ENCODE measurements at regions not wholly inside any gene's neighbourhood (a gene's known extent, or its start where the extent isn't known, plus 50 kb on each side); places are given as distances from the start of the nearest gene placed in this dataset.

DNA sequence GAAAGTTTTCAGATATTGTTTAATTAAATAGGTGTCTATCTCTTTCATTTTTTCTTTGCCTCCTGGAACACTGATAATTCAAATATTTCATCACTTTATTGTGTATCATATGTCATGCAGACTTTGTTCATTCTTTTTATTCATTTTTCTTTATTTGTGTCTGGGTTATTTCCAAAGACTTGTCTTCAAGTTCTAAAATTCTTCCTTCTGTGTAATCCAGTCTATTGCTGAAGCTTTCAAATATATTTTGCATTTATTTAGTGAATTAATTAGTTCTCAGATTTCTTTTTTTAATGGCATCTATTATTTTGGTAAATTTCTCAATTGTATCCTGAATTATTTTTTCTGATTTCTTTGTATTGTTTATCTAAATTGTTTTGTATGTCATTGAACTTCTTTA lies 70.1 kb downstream of the ZNF330 start:
- H3K9ac ChIP-seq (ENCODE audit: insufficient read length), result no peak overlapping the region
- no peak for TF ChIP-seq FOXP2 (optimal IDR thresholded peaks at IDR 0.05; ENCODE audit: control extremely low read depth, extremely low read length, insufficient read depth)
- no peak for TF ChIP-seq POLR2AphosphoS5 (IDR thresholded peaks at IDR 0.05; ENCODE audit: borderline replicate concordance, low read depth, low read length)
- TF ChIP-seq EZH2 (IDR thresholded peaks at IDR 0.05), result no peak
- H3K36me3 ChIP-seq (ENCODE audit: insufficient read depth, low read length), result no peaks in the 10 kb centered on the region
- H3K4me3 ChIP-seq, result no peak overlapping the region
- no peak for DNase-seq (ENCODE audit: low read depth, low spot score)
- H3K27ac ChIP-seq, result no peak overlapping the region
- no peaks in the 10 kb centered on the region for H3K9me3 ChIP-seq (ENCODE audit: low read depth, low read length)

GRCh38 chr4:141294306-141294705 lies 73.6 kb downstream of the ZNF330 start:
- TF ChIP-seq FOXP2 (optimal IDR thresholded peaks at IDR 0.05; ENCODE audit: control extremely low read depth, extremely low read length, insufficient read depth) (no peak), EZH2 (IDR thresholded peaks at IDR 0.05) (no peak), POLR2AphosphoS5 (IDR thresholded peaks at IDR 0.05; ENCODE audit: borderline replicate concordance, low read depth, low read length) (no peak)
- H3K9me3 ChIP-seq (ENCODE audit: low read depth, low read length), result no peaks in the 10 kb centered on the region
- no peak for DNase-seq (ENCODE audit: low read depth, low spot score)
- no peak overlapping the region for H3K9ac ChIP-seq (ENCODE audit: insufficient read length)
- no peaks in the 10 kb centered on the region for H3K36me3 ChIP-seq (ENCODE audit: insufficient read depth, low read length)
- no peak overlapping the region for H3K27ac ChIP-seq
- no peak overlapping the region for H3K4me3 ChIP-seq

- Histone ChIP-seq H3K9ac (ENCODE audit: insufficient read length) (no peak overlapping the region), H3K27ac (no peak overlapping the region), H3K4me3 (no peak overlapping the region), H3K9me3 (ENCODE audit: low read depth, low read length) (no peaks in the 10 kb centered on the region), H3K36me3 (ENCODE audit: insufficient read depth, low read length) (no peaks in the 10 kb centered on the region)
- TF ChIP-seq EZH2 (IDR thresholded peaks at IDR 0.05) (no peak), FOXP2 (optimal IDR thresholded peaks at IDR 0.05; ENCODE audit: control extremely low read depth, extremely low read length, insufficient read depth) (no peak), POLR2AphosphoS5 (IDR thresholded peaks at IDR 0.05; ENCODE audit: borderline replicate concordance, low read depth, low read length) (no peak)
- no peak for DNase-seq (ENCODE audit: low read depth, low spot score)
Observed at GRCh38 chr4:141301216-141301615, 80.5 kb downstream of the ZNF330 start.

DNA sequence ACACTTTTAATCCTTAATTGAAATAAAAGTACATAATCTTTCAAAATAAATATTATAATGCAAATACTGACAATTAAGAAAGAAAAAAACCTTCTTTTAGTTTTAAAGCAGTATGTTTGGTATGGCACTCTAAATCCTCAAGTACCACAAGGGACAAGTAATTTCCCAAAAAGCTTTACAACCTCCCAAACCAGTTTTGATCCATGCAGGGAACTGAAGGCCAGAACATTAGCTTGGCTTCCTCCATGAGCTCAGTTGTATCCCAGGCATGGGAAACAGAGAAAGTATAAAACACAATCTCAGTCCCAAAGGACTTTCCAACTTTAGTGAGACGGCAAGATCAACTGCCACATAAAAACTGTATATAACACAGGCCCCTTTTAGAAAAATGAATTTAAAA lies 82.2 kb downstream of the ZNF330 start:
- Histone ChIP-seq H3K9me3 (ENCODE audit: low read depth, low read length) (no peaks in the 10 kb centered on the region), H3K9ac (ENCODE audit: insufficient read length) (no peak overlapping the region), H3K36me3 (ENCODE audit: insufficient read depth, low read length) (no peaks in the 10 kb centered on the region), H3K4me3 (no peak overlapping the region), H3K27ac (no peak overlapping the region)
- TF ChIP-seq POLR2AphosphoS5 (IDR thresholded peaks at IDR 0.05; ENCODE audit: borderline replicate concordance, low read depth, low read length), result no peak
- TF ChIP-seq EZH2 (IDR thresholded peaks at IDR 0.05), result no peak
- DNase-seq (ENCODE audit: low read depth, low spot score), result no peak

GRCh38 chr4:141304346-141304745 lies 83.7 kb downstream of the ZNF330 start:
- TF ChIP-seq POLR2AphosphoS5 (IDR thresholded peaks at IDR 0.05; ENCODE audit: borderline replicate concordance, low read depth, low read length) (no peak), FOXP2 (optimal IDR thresholded peaks at IDR 0.05; ENCODE audit: control extremely low read depth, extremely low read length, insufficient read depth) (no peak), EZH2 (IDR thresholded peaks at IDR 0.05) (no peak)
- H3K9me3 ChIP-seq (ENCODE audit: low read depth, low read length), result no peaks in the 10 kb centered on the region
- no peaks in the 10 kb centered on the region for H3K36me3 ChIP-seq (ENCODE audit: insufficient read depth, low read length)
- no peak overlapping the region for H3K27ac ChIP-seq
- no peak for DNase-seq (ENCODE audit: low read depth, low spot score)
- no peak overlapping the region for H3K4me3 ChIP-seq
- no peak overlapping the region for H3K9ac ChIP-seq (ENCODE audit: insufficient read length)

GRCh38 chr4:141306331-141306730 lies 85.6 kb downstream of the ZNF330 start:
- no peak overlapping the region for H3K27ac ChIP-seq
- no peaks in the 10 kb centered on the region for H3K36me3 ChIP-seq (ENCODE audit: insufficient read depth, low read length)
- no peak overlapping the region for H3K4me3 ChIP-seq
- H3K9me3 ChIP-seq (ENCODE audit: low read depth, low read length), result no peaks in the 10 kb centered on the region
- DNase-seq (ENCODE audit: low read depth, low spot score), result no peak
- no peak for TF ChIP-seq EZH2 (IDR thresholded peaks at IDR 0.05)
- no peak for TF ChIP-seq POLR2AphosphoS5 (IDR thresholded peaks at IDR 0.05; ENCODE audit: borderline replicate concordance, low read depth, low read length)
- TF ChIP-seq FOXP2 (optimal IDR thresholded peaks at IDR 0.05; ENCODE audit: control extremely low read depth, extremely low read length, insufficient read depth), result no peak
- no peak overlapping the region for H3K9ac ChIP-seq (ENCODE audit: insufficient read length)

GRCh38 chr4:141307241-141307689 lies 86.6 kb downstream of the ZNF330 start:
- no peak for DNase-seq (ENCODE audit: low read depth, low spot score)
- no peaks in the 10 kb centered on the region for H3K36me3 ChIP-seq (ENCODE audit: insufficient read depth, low read length)
- H3K27ac ChIP-seq, result no peak overlapping the region
- no peaks in the 10 kb centered on the region for H3K9me3 ChIP-seq (ENCODE audit: low read depth, low read length)
- no peak overlapping the region for H3K9ac ChIP-seq (ENCODE audit: insufficient read length)
- H3K4me3 ChIP-seq, result no peak overlapping the region
- no peak for TF ChIP-seq POLR2AphosphoS5 (IDR thresholded peaks at IDR 0.05; ENCODE audit: borderline replicate concordance, low read depth, low read length)
- TF ChIP-seq EZH2 (IDR thresholded peaks at IDR 0.05), result no peak
- no peak for TF ChIP-seq FOXP2 (optimal IDR thresholded peaks at IDR 0.05; ENCODE audit: control extremely low read depth, extremely low read length, insufficient read depth)

DNA sequence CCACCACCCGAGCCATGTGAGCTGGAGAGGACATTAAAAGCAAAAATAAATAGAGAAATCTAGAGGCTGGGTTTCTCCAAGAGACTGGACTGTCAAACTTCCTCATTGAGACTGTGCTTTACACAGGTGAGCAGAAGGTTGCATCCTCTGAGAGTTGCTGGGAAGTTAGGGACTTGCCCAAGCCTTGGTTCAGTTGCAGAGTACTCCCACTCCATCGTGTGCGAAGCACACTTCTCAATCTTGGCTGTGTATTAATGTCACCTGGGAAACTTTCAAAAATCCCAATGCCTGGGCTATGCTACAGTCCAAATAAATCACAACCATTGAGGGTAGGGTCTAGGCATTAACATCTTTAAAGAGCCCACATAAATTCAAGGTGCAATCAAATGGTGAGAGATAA lies 89.2 kb downstream of the ZNF330 start:
- no peak for DNase-seq (ENCODE audit: low read depth, low spot score)
- Histone ChIP-seq H3K4me3 (no peak overlapping the region), H3K9me3 (ENCODE audit: low read depth, low read length) (no peaks in the 10 kb centered on the region), H3K27ac (no peak overlapping the region), H3K36me3 (ENCODE audit: insufficient read depth, low read length) (no peaks in the 10 kb centered on the region), H3K9ac (ENCODE audit: insufficient read length) (no peak overlapping the region)
- TF ChIP-seq EZH2 (IDR thresholded peaks at IDR 0.05) (no peak), FOXP2 (optimal IDR thresholded peaks at IDR 0.05; ENCODE audit: control extremely low read depth, extremely low read length, insufficient read depth) (no peak), POLR2AphosphoS5 (IDR thresholded peaks at IDR 0.05; ENCODE audit: borderline replicate concordance, low read depth, low read length) (no peak)

Data from SK-N-MC (cell line).